Common myeloid progenitor, CD34-positive (primary cell): ENCODE measurements at regions not wholly inside any gene's neighbourhood (a gene's known extent, or its start where the extent isn't known, plus 50 kb on each side); places are given as distances from the start of the nearest gene placed in this dataset.

Experiments
- CTCF ChIA-PET: fragments of 350-600 bp; sonication (Branson Sonifier 250); formaldehyde crosslinking; loops from one replicate; lab custom pipeline; 2021; ENCODE audit warnings: antibody characterized with exemption; lab: Charles Lee
- POLR2A ChIA-PET: fragments of 350-600 bp; sonication (Branson Sonifier 250); formaldehyde crosslinking; loops from one replicate; lab custom pipeline; 2021; ENCODE audit warnings: antibody characterized with exemption; lab: Charles Lee
- DNase-seq, 3 donors: peaks; one replicate each; pipeline versions ENCODE4 v3.0.0 to v3.0.0-alpha.2; 2013
- H3K27ac ChIP-seq, 2 experiments: 1 replicate in 1 of 2; 2 replicates in 1 of 2; pipeline ENCODE4 v1.7.0; 2013; ENCODE audit warnings: inconsistent platforms in 2 of 2, low read length in 2 of 2, mild to moderate bottlenecking in 2 of 2, low read depth in 1 of 2, moderate library complexity in 1 of 2; ENCODE audit not compliant: severe bottlenecking in 2 of 2, insufficient read depth in 1 of 2, poor library complexity in 1 of 2
- H3K27me3 ChIP-seq, 5 experiments: replicated peaks in 2 of 5; 1 replicate in 3 of 5; 2 replicates in 2 of 5; pipeline versions ENCODE4 v1.6.1 to v1.7.0; 2013; ENCODE audit warnings: low read length in 4 of 5, mild to moderate bottlenecking in 2 of 5, moderate library complexity in 2 of 5, inconsistent platforms in 1 of 5; ENCODE audit not compliant: insufficient read depth in 5 of 5, control insufficient read depth in 4 of 5
- H3K36me3 ChIP-seq, 4 experiments: 1 replicate in 2 of 4; 2 replicates in 2 of 4; pipeline versions ENCODE4 v1.6.1 to v1.7.0; 2013; ENCODE audit warnings: low read length in 3 of 4, control low read depth in 1 of 4, mild to moderate bottlenecking in 1 of 4; ENCODE audit not compliant: control insufficient read depth in 4 of 4, insufficient read depth in 4 of 4
- H3K4me1 ChIP-seq, 4 experiments: 1 replicate in 3 of 4; 2 replicates in 1 of 4; pipeline versions ENCODE4 v1.6.1 to v1.7.1; 2013; ENCODE audit warnings: low read length in 3 of 4, mild to moderate bottlenecking in 3 of 4, control low read depth in 1 of 4, inconsistent platforms in 1 of 4, moderate library complexity in 1 of 4; ENCODE audit not compliant: control insufficient read depth in 4 of 4, insufficient read depth in 4 of 4; ENCODE audit errors: control extremely low read depth in 1 of 4
- H3K4me3 ChIP-seq, 7 experiments: 1 replicate in 4 of 7; 2 replicates in 3 of 7; pipeline versions ENCODE4 v1.5.1 to v1.7.0; 2013; ENCODE audit warnings: mild to moderate bottlenecking in 7 of 7, low read length in 6 of 7, moderate library complexity in 6 of 7, inconsistent platforms in 2 of 7, low read depth in 2 of 7, control low read depth in 1 of 7; ENCODE audit not compliant: insufficient read depth in 4 of 7, control insufficient read depth in 1 of 7; ENCODE audit errors: extremely low read depth in 1 of 7
- H3K9me3 ChIP-seq, 5 experiments: 1 replicate in 4 of 5; 2 replicates in 1 of 5; pipeline versions ENCODE4 v1.6.1 to v1.7.1; 2013; ENCODE audit warnings: low read length in 4 of 5, mild to moderate bottlenecking in 2 of 5, inconsistent platforms in 1 of 5, low read depth in 1 of 5, moderate library complexity in 1 of 5; ENCODE audit not compliant: control insufficient read depth in 4 of 5, insufficient read depth in 2 of 5; ENCODE audit errors: control extremely low read depth in 1 of 5
- WGBS: methylation state at CpG from one replicate; pipeline ENCODE4 v1.1.5; 2013; ENCODE audit not compliant: insufficient coverage; 5-methylcytosine and 5-hydroxymethylcytosine counted together

DNA sequence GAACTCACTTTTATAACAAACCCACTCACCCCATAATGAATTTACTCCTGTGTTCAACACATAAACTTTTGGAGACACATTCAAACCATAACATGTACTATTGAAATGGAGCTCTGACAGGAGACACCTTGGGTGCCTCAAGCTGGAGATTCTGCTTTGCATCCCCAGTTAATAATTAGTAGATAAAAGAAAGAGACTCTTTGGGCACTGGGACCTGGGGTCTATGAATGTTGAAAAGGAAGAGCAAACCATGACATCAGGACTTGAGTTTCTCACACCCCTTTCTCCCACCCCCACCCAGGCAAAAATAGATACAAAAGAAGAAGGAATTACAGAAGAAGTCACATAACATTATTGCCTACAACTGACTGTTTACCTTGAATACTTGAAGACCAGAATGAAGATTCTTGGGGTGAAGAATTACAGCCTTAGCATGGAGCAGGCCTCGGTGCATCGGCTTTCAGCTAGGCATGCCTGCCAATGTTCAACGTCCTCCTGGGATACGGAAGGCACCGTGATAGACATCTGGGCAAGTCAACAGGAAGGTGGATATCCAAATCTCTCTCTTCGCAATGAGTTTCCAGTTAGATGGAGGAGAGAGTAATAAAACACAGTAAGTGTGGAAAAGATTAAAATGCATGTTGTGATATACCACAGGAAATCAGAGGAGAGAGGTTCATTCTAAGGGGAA, 316.0 kb downstream of the TRIML1 start:
- Histone ChIP-seq H3K27ac (no peak overlapping the region), H3K27me3 (no peaks in the 10 kb centered on the region), H3K9me3 (no peaks in the 10 kb centered on the region), H3K4me3 (no peak overlapping the region), H3K4me1 (no peaks in the 10 kb centered on the region), H3K36me3 (no peaks in the 10 kb centered on the region)
- DNase-seq: no peak
- ChIA-PET POLR2A (no interaction called here), CTCF (no interaction called here)
- 74% methylated on average over 6 of the region's 6 CpGs for WGBS

DNA sequence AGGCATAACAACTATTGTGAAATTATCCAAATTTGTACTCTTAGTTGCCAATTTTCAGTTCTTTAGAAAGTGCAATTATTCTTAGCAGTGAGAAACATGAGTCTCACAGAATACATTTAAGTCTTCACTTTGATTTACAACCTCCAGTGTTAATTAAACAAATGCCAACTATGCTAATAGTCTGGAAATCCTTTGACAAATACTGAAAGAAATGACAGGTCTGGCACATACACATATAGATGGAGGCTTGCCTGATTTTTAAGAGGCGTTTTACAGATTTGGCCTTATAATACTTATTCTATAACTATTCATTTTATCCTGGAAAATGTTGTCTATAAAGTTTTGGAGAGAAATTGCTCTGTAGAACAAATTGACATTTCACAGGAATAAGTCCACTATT, 320.1 kb downstream of the TRIML1 start:
- DNase-seq: no peak
- no CpG with 5 or more reads among the region's 1 CpG for WGBS
- Histone ChIP-seq H3K4me3 (no peak overlapping the region), H3K9me3 (no peaks in the 10 kb centered on the region), H3K27ac (no peak overlapping the region), H3K4me1 (no peaks in the 10 kb centered on the region), H3K27me3 (no peaks in the 10 kb centered on the region), H3K36me3 (no peaks in the 10 kb centered on the region)
- ChIA-PET POLR2A (no interaction called here), CTCF (no interaction called here)

DNA sequence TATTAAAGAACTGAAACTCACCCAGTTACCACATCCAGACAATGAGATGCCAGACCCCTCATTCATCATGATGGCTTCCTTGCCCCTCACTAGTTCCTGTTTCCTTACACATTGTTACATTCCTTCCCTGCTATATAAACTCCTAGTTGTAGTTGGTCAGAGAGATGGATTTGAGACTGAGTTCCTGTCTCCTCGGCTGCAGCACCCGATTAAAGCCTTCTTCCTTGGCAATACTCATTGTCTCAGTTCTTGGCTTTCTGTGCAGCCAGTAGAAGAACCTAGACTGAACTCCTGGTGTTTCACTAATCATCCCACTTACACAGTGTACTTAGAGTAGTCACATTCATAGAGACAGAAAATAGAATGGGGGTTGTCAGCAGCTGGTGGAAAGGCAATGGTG, 324.7 kb downstream of the TRIML1 start:
- H3K9me3 ChIP-seq: peaks cover 0 to 3% (median 0%) of the 10 kb centered on the region in 5 experiments
- no peaks in the 10 kb centered on the region for H3K27me3 ChIP-seq
- WGBS: no CpG with 5 or more reads among the region's 2 CpGs
- H3K36me3 ChIP-seq: no peaks in the 10 kb centered on the region
- DNase-seq: no peak
- H3K27ac ChIP-seq: no peak overlapping the region
- no peak overlapping the region for H3K4me3 ChIP-seq
- no peaks in the 10 kb centered on the region for H3K4me1 ChIP-seq
- POLR2A ChIA-PET: no interaction called here
- CTCF ChIA-PET: no interaction called here

DNA sequence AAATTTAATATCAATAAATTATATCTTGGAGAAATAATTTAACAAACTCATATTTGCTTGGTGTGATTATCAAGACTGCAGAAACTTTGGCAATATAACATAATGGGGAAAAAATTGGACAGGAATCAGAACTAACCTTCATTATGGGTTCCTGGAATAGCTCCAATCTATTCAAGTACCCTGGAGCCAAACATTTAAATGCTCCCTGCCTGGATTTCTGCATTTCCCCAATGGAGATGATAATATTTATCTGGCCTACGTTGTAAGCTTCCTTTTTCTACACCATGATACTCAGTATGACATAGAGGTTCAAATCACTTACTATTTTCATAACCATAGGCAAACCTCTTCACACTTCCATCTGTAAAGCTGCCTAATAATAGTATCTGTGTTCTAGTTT, 326.8 kb downstream of the TRIML1 start:
- H3K27ac ChIP-seq: no peak overlapping the region
- no peaks in the 10 kb centered on the region for H3K4me1 ChIP-seq
- DNase-seq: no peak
- no peak overlapping the region for H3K4me3 ChIP-seq
- ChIA-PET POLR2A (no interaction called here), CTCF (no interaction called here)
- no CpG with 5 or more reads among the region's 1 CpG for WGBS
- no peaks in the 10 kb centered on the region for H3K36me3 ChIP-seq
- no peaks in the 10 kb centered on the region for H3K27me3 ChIP-seq
- H3K9me3 ChIP-seq: peaks cover 0 to 3% (median 0%) of the 10 kb centered on the region in 5 experiments

DNA sequence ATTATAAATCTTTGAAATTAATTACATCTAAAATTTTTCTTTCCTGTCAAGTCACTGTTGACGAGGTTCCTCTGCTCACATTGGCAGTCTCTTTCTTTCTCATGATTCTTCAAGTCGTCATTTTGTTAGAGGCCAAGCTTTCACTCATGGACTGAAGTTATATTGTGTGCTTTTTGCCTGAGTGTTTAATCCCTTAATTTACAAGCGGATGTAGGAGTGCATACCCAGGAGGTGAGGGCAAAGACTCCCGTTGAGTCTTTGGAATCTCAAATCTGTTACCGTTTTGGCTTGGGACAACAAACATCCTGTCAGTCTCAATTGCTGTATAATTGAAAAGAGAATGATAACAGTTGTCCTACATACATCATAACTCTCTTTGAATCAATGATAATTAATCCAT, 345.0 kb downstream of the TRIML1 start:
- Histone ChIP-seq H3K4me3 (no peak overlapping the region), H3K4me1 (no peaks in the 10 kb centered on the region), H3K36me3 (no peaks in the 10 kb centered on the region), H3K27ac (no peak overlapping the region), H3K27me3 (no peaks in the 10 kb centered on the region), H3K9me3 (peaks cover 0 to 3% (median 0%) of the 10 kb centered on the region in 5 experiments)
- WGBS: 100% methylated on average over 1 of the region's 5 CpGs
- ChIA-PET CTCF (no interaction called here), POLR2A (no interaction called here)
- DNase-seq: no peak

DNA sequence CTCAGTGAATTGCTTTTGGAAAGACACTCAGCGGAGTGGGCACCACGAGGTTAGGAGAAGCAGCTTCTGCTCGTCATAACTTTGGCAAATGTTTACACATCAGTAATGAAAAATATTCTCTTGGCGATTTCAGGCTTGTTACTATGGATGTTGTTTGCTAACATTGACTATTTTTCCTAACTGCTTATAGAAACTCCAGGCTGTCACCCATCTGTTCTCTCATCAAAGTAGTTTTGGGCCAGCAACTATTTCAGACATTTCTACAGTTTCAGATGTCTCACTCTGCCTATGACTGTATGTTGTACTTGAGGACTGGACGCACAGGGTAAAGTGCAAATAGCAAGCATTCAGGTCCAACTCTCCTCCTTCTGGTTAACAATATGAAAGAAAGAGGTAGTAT, 346.7 kb downstream of the TRIML1 start:
- POLR2A ChIA-PET: no interaction called here
- WGBS: 88% methylated on average over 3 of the region's 5 CpGs
- DNase-seq: no peak
- Histone ChIP-seq H3K36me3 (no peaks in the 10 kb centered on the region), H3K4me3 (no peak overlapping the region), H3K27ac (no peak overlapping the region), H3K4me1 (no peaks in the 10 kb centered on the region), H3K9me3 (no peaks in the 10 kb centered on the region), H3K27me3 (no peaks in the 10 kb centered on the region)
- CTCF ChIA-PET: no interaction called here

DNA sequence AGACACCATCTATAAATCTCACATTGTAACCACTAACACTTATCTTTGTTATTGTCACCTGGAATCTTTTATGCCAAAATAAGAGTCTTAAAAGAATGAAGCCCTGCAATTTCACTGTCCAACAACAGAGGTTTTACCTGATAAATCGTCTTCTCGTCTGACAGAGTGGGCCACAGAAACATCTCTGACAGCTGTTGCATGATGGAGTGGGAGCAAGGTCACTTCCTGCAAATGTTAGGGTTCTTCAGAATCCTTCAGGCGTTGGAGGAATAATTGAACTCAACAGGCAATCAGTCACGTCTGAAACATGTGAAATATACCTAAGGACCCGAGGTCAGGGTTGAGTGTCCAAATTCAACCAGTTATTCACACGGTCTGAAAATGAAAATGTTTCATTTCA, 353.6 kb downstream of the TRIML1 start:
- ChIA-PET POLR2A (no interaction called here), CTCF (no interaction called here)
- Histone ChIP-seq H3K27me3 (no peaks in the 10 kb centered on the region), H3K27ac (no peak overlapping the region), H3K4me1 (no peaks in the 10 kb centered on the region), H3K9me3 (peaks cover 0 to 5% (median 0%) of the 10 kb centered on the region in 5 experiments), H3K36me3 (no peaks in the 10 kb centered on the region), H3K4me3 (no peak overlapping the region)
- no peak for DNase-seq
- 90% methylated on average over 5 of the region's 6 CpGs for WGBS
